Ecto neural progenitor cell (in vitro differentiated cells): ENCODE measurements at regions not wholly inside any gene's neighbourhood (a gene's known extent, or its start where the extent isn't known, plus 50 kb on each side); places are given as distances from the start of the nearest gene placed in this dataset.
"Not testable (repeated sequence)": the region's sequence is repeated elsewhere in the genome, so short reads cannot be mapped to it uniquely, and the experiment has no call there.

Experiments
- DNase-seq: peaks from one replicate; pipeline ENCODE4 v3.0.0-alpha.2; 2018; ENCODE audit warnings: low spot score

GRCh38 chr17:63293323-63294075 lies 152.6 kb downstream of the CYB561 start:
- DNase-seq = no peak

- no peak for DNase-seq
These were observed 151.3 kb downstream of the CYB561 start for GRCh38 chr17:63294776-63295175.

- DNase-seq = no peak
These were observed 150.8 kb downstream of the CYB561 start for GRCh38 chr17:63295288-63295687.

- no peak for DNase-seq
These were observed 150.1 kb downstream of the CYB561 start for GRCh38 chr17:63295839-63296590.

GRCh38 chr17:63298916-63299315 lies 147.2 kb downstream of the CYB561 start:
- DNase-seq = not testable (repeated sequence)

GRCh38 chr17:63304704-63305261 lies 141.3 kb downstream of the CYB561 start:
- no peak for DNase-seq

GRCh38 chr17:63305857-63306256 lies 140.2 kb downstream of the CYB561 start:
- DNase-seq = no peak

- DNase-seq = no peak
These were observed 139.3 kb downstream of the CYB561 start for GRCh38 chr17:63306855-63307254.

GRCh38 chr17:63308272-63308671 lies 137.8 kb downstream of the CYB561 start:
- DNase-seq = no peak

- no peak for DNase-seq
These were observed 137.1 kb downstream of the CYB561 start for GRCh38 chr17:63309021-63309420.

GRCh38 chr17:63311416-63311937 lies 134.6 kb downstream of the CYB561 start:
- DNase-seq = no peak

- no peak for DNase-seq
These were observed 131.3 kb downstream of the CYB561 start for GRCh38 chr17:63314761-63315160.

- no peak for DNase-seq
These were observed 130.0 kb downstream of the CYB561 start for GRCh38 chr17:63316100-63316499.

- DNase-seq = no peak
These were observed 128.8 kb downstream of the CYB561 start for GRCh38 chr17:63317166-63317840.

GRCh38 chr17:63325808-63326207 lies 120.3 kb downstream of the CYB561 start:
- no peak for DNase-seq

- DNase-seq = no peak
These were observed 116.2 kb downstream of the CYB561 start for GRCh38 chr17:63329876-63330275.

GRCh38 chr17:63331301-63332061 lies 114.6 kb downstream of the CYB561 start:
- no peak for DNase-seq

- no peak for DNase-seq
These were observed 113.8 kb downstream of the CYB561 start for GRCh38 chr17:63332286-63332685.

GRCh38 chr17:63333869-63334268 lies 112.2 kb downstream of the CYB561 start:
- no peak for DNase-seq

GRCh38 chr17:63335831-63336230 lies 110.3 kb downstream of the CYB561 start:
- no peak for DNase-seq

- no peak for DNase-seq
These were observed 108.5 kb downstream of the CYB561 start for GRCh38 chr17:63337579-63337978.

- DNase-seq = no peak
These were observed 107.8 kb downstream of the CYB561 start for GRCh38 chr17:63338272-63338671.
